GM18907 (cell line): ENCODE measurements at regions not wholly inside any gene's neighbourhood (a gene's known extent, or its start where the extent isn't known, plus 50 kb on each side); places are given as distances from the start of the nearest gene placed in this dataset.
"Not testable (repeated sequence)": the region's sequence is repeated elsewhere in the genome, so short reads cannot be mapped to it uniquely, and the experiment has no call there.

Experiments
- ATAC-seq: cut with Tn5 transposase; IDR thresholded peaks from one replicate; pipeline ENCODE4 v1.9.1; 2021; ENCODE audit warnings: mild to moderate bottlenecking, moderate library complexity; ENCODE audit not compliant: unreplicated experiment

DNA sequence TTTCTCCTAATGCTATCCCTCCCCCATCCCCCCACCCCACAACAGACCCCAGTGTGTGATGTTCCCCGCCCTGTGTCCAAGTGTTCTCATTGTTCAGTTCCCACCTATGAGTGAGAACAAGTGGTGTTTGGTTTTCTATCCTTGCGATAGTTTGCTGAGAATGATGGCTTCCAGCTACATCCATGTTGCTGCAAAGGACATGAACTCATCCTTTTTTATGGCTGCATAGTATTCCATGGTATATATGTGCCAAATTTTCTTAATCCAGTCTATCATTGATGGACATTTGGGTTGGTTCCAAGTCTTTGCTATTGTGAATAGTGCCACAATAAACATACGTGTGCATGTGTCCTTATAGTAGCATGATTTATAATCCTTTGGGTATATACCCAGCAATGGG lies 83.6 kb upstream of the CALCR start:
- ATAC-seq = not testable (repeated sequence)

DNA sequence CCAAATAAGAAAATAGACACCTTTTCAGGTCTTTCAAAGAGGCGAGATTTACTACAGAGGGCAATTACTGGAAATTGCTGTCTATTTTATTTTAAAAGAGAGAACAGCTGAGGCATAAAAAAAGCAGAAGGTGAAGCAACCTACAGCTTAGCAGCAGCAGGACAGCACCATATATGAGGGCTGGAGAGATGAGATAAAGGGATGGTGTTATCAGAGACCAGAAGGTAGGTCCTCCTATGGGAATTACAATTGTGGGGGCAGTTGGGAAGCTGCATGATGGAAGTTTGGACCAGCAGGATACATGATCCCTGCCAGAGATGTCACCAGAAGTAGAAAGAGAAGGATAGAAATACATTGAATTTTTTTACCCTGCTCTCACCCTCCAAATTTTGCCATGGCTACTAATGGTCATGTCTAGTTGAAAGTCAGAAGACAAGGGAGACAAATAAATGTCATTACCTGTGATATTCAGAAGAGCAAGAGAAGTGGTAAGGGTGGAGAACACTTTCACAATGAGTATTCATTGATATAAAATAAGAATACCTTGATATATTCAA lies 77.2 kb upstream of the CALCR start:
- ATAC-seq = no peak

DNA sequence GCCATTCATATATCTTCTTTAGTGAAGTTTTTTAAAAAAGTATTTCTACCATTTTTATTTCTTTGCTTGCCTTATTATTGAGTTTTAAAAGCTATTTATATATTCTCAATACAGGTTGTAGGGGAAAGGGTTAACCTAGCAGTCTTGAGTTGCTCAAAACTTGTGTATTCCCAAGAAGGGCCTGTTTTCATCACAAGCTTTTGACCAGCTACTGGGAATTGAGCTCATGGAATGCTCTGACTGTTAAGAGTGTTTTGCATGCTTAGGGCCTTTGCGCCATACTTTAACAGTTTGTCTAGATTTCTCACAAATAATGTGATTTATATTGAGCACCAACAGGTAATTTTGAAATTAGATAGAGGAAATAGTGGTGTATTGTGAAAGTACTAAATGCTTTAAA lies 72.0 kb upstream of the CALCR start:
- ATAC-seq = no peak

DNA sequence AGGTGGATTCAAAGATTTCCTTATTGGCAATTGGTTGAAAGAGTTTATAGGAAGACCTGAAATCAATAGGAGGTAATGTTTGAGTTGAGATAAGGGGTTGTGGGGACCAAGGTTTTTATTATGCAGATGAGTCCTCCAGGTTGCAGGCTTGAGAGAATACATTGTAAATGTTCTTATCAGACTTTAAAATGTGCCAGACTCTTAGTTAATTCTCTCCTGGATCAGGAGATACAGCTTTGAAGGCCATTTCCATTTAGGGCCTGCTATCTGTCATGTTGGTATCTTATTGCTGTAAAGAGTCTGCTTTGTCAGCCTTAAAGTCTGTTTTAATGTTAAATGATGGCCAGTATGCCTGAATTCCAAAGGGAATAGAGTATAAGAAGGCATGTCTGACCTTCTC lies 61.8 kb upstream of the CALCR start:
- no peak for ATAC-seq

DNA sequence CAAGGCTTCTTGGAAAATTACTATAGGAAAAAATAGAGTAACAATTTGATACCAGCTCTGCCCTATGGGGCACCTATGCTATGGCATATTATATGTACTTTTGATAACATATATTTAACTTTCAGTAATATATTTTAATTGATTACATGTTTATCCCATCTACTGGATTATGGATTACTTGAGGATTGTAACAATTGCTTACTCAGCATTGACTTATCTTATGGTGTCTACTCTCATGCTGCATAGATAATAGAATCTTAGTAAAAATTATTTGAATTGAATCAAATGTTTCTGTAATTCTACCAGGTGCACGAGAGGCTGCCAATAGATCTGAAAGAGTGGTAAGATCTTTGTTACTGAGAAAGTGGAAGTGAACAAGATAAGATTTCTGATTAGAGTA lies 57.8 kb upstream of the CALCR start:
- ATAC-seq = no peak

DNA sequence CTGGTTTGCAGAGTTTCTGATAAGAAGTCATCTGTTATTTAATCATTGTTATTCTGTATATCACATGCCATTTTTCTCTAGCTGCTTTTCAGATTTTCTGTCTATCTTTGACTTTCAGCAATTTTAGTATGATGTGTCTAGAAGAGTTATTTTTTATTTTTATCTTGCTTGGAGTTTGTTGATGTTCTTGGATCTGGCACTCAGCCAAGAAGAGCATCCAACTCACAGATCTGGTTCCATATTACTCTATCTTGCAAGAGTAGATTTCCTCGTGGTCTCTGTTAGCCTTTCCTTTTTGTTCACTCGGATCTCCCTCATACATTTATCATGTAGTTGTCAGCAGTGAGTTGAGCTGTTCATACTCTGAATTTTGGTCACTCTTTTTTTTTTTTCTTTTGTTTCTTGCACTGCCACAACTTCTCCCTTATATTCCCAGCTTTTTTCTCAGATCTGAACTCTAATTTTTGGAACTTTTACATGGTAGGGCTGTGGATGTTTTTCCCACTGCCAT lies 54.8 kb upstream of the CALCR start:
- no peak for ATAC-seq

DNA sequence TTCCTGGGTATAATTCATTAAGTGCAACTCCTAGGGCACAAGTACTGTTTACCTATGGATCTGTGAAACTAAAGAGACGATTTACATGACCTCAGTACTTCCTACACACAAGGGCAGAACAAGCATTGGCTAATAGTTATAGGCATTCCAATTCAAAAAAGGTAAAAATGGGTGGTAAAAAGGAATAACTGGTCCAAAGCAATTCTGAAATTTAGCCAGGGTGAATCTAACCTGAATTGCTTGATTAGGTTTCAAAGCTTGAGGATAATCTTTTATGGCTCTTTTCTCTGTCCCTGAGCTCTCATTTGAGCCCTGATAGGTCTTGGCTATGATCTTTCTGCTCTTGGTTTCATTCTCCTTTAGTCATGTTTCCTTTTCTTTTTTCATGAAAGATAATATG lies 52.3 kb upstream of the CALCR start:
- no peak for ATAC-seq
